AML-193 (cell line): ENCODE measurements at regions not wholly inside any gene's neighbourhood (a gene's known extent, or its start where the extent isn't known, plus 50 kb on each side); places are given as distances from the start of the nearest gene placed in this dataset.
"Not testable (repeated sequence)": the region's sequence is repeated elsewhere in the genome, so short reads cannot be mapped to it uniquely, and the experiment has no call there.

Experiments
- DNase-seq, 2 experiments: peaks; one replicate each; lab custom pipeline; 2025; lab: John Stamatoyannopoulos, UW

DNA sequence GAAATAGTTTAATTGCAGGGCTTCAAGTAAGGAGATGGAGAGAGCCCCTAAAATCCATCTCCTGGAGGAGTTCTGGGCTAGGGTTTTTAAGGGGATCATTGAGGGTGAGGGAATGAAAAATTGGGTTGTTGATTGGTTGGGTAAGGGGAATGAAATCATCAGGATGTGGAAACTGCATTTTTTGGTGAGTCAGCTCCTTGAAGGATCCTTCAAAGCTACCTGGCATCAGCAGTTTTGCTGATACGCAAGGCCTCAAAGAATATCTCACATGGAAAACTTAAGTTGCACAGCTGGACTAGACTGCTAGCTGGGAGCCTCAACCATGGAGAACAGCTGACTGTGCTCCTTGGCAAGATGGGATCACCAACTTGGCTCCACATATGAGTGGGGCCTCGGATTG is 136.7 kb downstream of the FGF10 start:
- no peak for DNase-seq

DNA sequence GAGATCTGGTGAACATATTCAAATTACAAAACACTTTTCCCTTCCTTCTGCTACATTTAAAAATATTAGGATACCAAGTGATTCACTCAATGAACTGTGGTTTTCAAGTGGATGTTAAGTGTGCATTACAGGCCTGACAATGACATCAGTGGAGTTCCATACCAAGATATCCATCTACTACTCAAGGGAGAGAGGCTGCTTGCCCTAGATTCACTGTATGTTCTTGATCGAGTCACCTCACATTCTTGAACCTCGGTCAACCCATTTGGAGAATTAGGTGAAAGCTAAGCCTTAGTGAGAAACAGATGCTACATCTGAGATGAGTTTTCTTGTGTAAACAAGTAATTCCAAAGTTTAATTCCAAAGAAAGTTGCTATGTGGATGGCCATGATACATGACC is 142.2 kb downstream of the FGF10 start:
- DNase-seq, result no peak

DNA sequence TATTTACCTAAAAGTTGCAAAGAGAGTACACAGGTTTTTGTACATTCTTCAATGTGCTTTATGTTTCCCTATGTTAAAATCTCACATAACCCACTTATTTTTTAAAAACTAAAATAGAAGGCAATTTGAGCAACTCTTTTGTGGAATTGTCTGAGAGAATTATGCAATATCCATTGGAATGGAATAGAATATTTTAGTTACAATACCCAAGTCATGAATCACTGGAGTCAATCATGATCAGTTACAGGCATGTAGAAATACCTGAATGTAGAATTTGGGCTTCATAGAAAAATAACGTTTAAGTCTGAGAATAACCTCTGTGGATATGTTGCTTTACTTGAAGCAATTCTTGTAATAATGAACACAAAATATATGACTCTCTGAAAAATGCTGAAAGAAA is 143.3 kb downstream of the FGF10 start:
- DNase-seq, result no peak

DNA sequence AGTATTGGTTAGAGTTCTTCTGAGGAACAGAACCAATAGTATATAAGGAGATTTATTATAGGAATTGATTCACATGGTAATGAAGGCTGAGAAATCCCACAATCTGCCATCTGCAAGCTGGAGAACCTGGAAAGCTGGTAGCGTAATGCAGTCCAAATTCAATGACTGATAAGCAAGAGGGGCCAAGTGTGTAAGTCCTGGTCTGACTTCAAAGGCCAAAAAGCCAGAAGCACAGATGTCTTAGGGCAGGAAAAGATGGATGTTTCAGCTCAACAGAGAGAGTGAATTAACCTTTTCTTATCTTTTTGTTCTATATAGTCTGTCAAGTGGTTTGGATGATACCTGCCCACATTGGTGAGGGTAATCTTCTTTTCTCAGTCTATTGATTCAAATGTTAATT is 146.4 kb downstream of the FGF10 start:
- no peak for DNase-seq

DNA sequence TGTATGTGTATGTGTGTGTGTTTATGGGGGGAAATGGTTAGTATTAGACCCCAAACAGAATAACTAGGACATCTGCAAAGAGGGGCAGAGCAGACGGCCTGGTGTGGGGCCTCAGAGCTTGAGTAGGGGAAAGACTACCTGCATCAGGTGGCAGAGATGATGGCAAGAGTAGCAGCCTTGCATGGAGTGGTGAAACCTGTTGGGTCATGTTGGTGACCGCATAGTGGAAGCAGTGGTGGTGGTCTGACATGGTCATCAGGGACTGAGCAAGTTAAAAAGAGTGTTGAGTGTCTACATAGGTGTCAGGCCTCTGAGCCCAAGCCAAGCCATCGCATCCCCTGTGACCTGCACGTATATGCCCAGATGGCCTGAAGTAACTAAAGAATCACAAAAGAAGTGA is 153.2 kb downstream of the FGF10 start:
- no peak for DNase-seq

DNA sequence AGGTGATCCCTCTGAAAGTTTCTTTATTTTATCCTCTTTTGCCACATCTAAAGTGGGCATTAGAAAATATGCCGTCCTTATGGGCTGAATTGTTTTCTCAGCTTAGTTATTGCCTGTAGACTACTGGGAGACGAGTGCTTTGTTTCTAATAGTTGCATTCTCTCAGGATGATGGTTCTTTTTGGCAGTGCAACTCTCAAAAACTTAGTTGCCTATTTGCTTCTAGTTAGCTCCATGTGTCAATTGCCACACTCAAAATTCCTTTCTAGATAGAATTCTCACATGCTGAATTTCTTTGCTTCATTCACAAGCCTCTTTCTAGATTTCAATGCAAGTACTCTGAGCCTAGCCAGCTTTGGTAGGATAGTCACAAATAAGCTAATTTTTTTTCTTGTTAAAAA is 155.5 kb downstream of the FGF10 start:
- no peak for DNase-seq

DNA sequence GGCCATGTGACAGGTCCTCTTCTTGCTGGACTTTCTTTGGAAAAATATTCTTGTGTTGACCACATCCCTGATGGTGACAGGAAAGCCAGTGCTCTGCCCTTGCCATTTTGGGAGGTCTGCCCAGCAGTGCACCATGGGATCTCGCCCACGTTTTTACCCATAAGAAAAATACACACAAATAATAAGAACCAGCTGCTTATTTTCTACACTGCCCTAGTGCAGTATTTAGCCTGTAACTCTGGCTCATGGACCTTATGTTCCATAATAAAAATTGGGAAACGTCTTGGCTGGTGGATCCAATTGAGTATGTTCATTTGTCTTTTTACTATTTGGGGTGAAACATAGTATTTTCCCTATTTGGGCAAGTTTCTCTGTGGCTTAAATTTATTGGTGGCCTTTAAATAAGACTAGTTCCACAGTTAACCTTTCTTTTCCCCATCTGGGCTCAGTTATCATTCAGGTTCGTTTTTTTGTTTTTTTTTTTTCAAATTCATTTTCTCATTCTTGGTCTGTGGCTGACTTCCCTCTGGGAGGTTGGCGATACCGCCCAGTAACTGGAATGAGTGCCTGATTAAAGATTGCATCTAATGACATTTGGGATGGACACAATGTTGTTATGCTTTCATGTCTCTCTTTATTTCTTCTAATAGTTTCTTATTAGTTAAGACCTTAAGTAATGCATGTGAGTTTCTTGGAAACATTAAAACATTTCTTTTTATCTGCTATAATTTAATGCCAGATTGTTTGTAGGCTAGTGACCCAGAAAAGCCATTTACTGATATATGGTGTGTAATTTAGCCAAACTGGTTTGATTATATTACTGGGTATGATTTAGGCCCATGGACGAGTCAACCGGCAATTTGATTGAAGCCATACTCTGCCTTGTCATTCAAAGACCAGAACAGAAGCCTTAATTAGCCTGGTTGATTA is 163.7 kb downstream of the FGF10 start:
- no peak for DNase-seq

DNA sequence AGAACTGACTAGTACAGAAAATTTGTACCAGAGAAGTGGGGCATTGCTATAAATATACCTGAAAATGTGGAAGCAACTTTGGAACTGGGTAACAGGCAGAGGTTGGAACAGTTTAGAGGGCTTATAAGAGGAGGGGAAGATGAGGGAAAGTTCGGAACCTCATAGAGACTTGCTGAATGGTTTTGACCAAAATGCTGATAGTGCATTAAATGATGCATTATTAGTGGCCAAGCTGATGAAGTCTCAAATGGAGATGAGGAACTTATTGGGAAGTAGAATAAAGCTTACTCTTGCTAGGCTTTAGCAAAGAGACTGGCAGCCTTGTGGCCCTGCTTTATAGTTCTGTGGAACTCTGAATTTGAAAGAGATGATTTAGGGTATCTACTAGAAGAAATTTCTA is 189.8 kb downstream of the FGF10 start:
- DNase-seq, result no peak

DNA sequence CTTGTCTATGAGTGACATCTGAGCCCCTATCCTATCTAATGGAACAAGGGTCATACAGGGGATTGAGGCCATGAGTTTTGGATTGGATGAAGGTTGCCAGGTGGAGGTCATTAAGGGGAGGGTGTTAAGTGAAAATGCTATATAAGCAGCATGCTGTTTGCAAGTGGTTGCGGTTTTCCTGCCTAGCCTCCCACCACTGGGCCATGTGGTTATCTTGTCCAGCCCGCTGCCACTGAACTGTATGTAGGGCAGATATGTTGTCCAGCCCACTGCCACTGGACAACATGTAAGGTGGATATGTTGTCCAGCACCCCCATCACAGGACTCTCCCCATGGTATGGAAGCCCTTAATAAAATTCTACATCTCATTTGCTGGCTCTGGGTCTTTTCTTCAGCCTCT is 200.0 kb downstream of the FGF10 start:
- no peak for DNase-seq

DNA sequence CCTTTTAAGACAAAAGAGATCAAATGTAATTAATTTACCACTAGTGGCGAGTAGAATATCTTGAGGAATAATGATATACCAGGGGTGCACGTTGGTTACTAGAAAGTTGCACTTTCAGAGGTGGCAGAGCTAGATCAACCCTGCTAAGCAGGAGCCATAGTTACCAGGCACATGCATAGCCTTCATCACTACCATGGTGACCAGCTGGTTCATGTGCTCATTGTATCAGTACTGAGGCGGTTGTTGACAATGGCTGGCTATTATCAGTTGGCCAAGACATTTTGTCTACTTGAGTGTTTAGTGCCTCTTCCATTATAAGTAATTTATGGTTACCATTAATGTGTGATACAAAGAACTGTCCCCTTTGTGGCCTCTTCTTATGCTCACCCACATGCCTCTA is 201.2 kb downstream of the FGF10 start:
- DNase-seq, result no peak

DNA sequence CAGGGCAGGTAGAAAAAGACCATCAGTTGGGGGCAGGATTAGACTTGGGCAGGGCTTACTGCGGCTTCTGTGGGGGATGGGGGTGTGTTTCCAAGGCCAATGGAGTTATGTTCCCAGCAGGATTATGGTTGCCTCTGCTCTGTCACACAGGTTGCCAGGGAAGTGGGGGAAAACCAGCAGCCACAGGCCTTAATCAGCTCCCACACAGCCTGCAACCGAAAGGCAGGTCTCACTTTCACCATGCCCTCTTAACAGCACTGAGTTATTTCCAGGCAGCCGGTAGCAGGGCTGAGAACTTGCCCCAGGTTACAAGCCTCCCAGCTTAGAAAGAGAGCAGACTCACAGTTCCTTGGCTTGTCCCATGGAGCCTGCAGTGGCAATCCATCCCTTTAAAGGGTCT is 205.5 kb downstream of the FGF10 start:
- no peak for DNase-seq

DNA sequence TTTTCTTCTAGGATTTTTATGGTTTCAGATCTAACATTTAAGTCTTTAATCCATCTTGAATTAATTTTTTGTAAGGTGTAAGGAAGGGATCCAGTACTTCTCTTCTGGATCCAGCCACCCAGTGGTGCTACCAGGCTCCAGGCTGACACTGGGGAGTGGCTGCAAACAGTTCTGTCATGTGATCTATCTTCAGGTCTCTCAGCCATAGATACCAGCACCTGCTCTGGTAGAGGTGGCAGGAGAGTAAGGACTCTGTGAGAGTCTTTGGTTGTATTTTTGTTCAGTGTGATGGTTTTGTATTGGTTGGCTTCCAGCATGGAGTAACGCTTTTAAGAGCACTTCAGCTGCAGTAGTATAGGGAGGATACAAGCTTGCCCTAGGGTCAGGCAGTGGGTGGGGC is 205.9 kb downstream of the FGF10 start:
- no peak for DNase-seq

DNA sequence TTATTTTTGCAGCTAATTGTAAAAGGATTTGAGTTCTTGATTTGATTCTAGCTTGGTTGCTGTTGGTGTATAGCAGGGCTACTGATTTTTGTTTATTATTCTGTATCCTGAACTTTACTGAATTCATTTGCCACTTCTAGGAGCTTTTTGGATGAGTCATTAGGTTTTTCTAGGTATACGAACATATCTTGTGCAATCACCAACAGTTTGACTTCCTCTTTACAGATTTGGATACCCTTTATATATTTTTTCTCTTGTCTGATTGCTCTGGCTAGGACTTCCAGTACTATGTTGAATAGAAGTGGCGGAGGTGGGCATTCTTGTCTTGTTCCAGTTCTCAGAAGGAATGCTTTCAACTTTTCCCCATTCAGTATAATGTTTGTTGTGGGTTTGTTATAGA is 210.8 kb downstream of the FGF10 start:
- peak; percentile 15 to 28 for DNase-seq

DNA sequence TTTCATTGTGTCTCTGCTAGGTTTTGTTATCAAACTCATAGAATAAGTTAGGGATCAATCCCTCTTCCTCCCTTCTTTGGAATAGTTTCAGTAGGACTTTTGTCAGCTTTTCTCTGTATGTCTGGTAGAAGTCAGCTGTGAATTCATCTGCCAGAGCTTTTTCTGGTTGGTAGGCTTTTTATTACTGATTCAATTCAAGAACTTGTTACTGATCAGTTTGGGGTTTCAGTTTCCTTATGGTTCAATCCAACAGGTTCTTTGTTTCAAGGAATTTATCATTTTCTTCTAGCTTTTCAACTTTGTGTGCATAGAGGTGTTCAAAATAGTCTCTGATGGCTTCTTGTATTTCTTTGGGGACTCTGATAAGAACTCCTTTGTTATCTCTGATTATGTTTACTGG is 221.7 kb downstream of the FGF10 start:
- no peak for DNase-seq

DNA sequence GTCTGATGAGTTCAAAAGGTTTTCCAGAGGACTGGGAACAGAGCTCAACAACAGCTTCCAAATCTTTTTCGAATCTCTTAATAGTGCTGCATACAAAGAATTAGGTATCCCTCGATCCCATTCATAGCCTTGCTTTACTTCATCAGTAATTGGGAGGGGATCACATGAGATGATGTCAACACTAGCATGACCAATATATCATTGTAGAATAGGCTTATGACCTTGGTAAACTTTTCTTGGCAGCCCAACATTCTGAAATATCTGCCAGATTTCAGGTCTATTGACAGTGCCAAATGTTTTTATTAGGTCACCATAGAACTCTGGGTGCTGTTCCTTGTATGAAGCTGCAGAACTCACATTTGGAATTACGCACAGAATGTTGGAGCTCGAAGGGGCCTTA is 228.9 kb downstream of the FGF10 start:
- DNase-seq, result no peak

DNA sequence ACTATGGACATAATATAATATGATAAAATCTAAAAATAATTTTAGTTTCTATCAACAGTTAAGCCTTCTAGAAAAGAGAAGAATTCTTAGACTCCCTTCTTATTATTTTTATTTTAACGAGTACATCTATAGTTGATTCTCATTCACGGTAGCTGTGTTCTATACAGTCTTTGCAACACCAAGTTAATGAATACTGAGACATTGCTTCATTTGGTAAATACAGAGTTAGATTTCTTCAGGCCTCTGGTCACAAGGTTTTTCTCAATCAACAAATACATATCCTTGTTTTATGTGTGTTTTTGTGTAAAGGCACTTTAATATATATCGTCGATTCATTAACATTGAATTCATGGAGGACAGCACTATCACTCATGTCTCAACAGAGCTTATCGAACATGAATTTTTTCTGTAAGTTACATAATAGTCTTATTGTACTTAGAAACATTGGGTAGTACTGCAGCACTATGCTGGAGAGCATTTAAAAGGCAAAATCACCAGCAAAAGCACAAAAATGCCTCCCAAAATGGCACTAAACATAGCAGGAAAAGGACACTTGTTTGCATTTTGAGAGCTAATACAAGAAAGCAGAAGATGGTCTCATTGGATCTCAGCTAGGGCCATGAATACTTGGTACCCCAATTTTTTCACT is 239.0 kb downstream of the FGF10 start:
- DNase-seq, result no peak

DNA sequence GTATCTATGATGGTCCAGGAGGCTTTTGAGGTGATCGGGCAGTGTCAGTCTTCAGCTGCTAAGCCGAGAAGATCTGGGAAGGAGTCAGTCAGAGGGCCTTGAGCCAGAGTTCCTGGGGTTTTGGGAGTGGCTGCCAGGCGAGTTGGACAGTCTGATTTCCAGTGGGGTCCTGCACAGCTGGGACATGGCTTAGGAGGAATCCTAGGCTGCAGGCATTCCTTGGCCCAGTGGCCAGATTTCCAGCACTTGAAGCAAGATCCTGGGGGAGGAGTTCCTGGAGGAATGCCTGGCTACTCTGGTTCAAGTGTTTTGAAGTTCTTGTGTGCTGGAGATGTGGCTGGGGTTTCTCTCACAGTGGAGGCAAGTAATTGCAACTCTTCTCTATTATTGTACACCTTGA is 271.3 kb downstream of the FGF10 start:
- DNase-seq, result not testable (repeated sequence)

DNA sequence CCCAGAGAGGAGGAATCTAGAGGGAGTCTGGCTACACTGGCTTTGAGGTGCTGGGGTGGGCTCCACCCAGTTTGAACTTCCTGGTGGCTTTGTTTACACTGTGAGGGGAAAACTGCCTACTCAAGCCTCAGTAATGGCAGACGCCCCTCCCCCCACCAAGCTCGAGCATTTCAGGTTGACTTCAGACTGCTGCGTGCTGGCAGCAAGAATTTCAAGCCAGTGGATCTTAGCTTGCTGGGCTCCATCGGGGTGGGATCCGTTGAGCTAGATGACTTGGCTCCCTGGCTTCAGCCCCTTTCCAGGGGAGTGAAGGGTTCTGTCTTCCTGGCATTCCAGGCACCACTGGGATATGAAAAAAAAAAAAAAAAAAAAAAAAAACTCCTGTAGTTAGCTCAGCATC is 281.0 kb downstream of the FGF10 start:
- not testable (repeated sequence) for DNase-seq

DNA sequence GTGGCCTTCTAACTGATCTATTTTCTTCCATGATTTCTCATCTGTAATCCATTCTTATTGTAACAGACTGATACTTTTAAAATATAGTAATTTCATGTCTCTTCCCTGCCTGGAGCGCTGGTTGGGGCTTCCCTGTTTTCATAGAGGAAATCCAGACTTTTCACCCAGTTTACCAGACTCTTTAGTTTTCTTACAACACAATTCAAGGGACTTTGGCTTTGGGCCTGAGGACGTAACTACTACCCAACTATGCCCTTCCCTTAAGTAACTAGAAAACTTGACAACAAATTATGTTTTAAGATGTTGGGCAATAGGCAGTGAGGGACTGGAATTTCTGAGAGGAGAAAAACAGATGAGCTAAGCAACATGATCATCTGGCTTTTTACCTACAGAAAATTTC is 289.6 kb downstream of the FGF10 start:
- DNase-seq, result no peak

DNA sequence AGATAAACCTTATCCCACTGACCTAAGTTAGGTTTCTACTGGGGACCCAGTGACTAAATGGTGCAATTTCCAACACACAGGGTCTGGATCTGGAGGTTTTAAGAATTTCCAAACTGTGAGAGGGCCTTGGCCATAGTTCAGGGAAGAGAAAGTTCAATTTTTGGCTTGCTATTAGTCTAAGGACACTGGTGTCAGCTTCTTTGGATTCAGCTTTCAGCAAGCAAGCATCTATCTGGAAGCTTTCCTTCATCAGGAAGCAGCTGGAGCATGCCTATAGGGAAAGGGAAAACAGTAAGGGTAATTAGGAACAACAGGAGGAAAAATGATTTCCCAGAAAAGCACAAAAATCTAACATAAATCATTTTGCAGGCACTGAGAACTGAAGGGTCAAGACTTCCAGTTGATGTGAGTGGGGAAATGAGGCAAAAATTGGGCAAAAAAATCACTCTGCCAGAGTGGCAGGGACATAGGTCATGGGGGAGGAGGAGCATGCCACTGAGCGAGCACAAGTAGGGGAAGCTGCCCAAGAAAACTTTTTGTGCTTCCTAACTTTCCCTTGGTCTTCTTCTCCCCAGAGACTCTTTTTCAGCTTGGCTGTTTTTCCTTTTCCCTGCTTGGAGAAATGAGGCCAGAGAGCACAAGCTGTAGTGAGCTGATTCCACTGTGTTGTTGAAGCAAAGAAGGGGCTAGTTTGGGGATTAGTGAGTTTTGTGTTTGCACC is 299.6 kb downstream of the FGF10 start:
- DNase-seq, result no peak

DNA sequence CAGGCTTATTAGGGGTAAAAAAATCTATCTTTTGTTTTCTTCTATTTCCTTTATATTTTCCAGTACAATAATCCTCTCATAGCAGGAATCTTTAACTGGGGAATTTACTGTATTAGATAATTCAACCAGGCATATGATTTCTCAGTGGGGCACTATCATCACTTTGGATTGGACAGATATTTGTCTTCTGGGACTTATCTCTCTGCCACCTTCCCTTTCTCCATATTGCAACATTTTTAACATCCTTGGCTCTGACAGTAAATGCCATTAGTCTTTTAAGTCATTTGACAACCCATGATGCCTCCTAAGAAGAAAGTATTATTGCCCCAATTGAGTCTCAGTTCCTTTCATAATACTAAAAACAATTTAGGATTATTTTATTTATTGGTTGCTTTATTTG is 304.1 kb downstream of the FGF10 start:
- no peak for DNase-seq

DNA sequence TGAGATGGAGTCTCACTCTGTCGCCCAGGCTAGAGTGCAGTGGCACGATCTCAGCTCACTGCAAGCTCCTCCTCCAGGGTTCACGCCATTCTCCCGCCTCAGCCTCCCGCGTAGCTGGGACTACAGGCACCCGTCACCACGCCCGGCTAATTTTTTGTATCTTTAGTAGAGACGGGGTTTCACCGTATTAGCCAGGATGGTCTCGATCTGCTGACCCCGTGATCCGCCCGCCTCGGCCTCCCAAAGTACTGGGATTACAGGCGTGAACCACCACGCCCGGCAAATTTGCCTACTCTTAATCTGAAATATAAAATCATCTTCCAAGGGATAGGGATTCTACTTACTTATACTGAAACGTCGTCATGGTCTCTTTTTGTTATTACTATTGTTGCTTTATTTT is 314.7 kb downstream of the FGF10 start:
- DNase-seq, result not testable (repeated sequence)

DNA sequence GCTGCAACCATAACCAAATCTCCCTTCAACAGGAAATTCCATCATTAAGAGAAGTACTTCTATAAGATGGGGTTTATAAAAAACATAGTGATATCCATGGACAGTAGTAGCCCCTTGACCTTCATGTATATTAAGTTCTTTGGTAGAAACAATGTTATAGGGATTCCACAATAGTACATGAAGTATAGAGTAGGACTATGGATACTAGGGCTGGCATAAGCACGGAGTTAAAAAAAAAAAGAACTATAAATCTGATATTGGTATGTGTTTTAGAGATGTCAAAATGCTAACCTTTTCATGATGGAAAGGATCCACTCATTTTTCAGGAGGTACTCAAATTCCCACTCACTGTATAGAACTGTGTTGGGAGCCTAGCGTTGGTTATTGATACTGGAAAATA is 337.6 kb downstream of the FGF10 start:
- DNase-seq, result peak; percentile 40 to 95
